ENCODE measurements at regions not wholly inside any gene's neighbourhood (a gene's known extent, or its start where the extent isn't known, plus 50 kb on each side); places are given as distances from the start of the nearest gene placed in this dataset.

DNA sequence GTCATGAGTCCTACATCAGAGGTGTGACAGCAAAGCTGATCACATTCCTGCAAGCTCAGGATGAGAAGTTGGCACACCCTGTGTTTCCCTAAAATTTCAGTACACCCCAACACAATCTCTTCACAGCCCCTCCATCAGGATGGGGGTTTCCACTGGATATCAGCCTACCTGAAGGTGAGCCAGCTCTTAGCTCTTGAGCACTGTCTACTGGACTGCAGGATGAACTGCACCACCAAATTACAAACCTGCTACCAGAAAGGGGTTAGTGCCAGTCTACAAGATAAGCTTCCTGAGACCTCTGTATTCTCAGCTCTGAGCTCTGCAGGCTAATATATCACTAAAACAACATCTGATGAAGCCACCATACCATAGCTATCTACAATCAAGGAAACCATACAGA, 1616.2 kb upstream of the SPRY2 start:
- TF ChIP-seq, protein P1, sequence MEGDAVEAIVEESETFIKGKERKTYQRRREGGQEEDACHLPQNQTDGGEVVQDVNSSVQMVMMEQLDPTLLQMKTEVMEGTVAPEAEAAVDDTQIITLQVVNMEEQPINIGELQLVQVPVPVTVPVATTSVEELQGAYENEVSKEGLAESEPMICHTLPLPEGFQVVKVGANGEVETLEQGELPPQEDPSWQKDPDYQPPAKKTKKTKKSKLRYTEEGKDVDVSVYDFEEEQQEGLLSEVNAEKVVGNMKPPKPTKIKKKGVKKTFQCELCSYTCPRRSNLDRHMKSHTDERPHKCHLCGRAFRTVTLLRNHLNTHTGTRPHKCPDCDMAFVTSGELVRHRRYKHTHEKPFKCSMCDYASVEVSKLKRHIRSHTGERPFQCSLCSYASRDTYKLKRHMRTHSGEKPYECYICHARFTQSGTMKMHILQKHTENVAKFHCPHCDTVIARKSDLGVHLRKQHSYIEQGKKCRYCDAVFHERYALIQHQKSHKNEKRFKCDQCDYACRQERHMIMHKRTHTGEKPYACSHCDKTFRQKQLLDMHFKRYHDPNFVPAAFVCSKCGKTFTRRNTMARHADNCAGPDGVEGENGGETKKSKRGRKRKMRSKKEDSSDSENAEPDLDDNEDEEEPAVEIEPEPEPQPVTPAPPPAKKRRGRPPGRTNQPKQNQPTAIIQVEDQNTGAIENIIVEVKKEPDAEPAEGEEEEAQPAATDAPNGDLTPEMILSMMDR (IDR thresholded peaks at IDR 0.05): no peak
- no peak for TF ChIP-seq POLR2A (IDR thresholded peaks at IDR 0.05)
